GM12892 (cell line): ENCODE measurements at regions not wholly inside any gene's neighbourhood (a gene's known extent, or its start where the extent isn't known, plus 50 kb on each side); places are given as distances from the start of the nearest gene placed in this dataset.

ENCODE experiments used
- DNase-seq: peaks from one replicate; pipeline ENCODE4 v3.0.0; 2011; ENCODE audit not compliant: insufficient read length
- FAIRE-seq: peaks from 2 replicates; lab custom pipeline; 2011; peaks lifted over from hg19 to GRCh38; lab: Jason Lieb, UNC
- POLR2A ChIP-seq: IDR thresholded peaks from 2 replicates; pipeline ENCODE4 v1.6.1; 2011; ENCODE audit warnings: low read depth, low read length, control low read depth
- POLR2AphosphoS5 ChIP-seq: IDR thresholded peaks from 2 replicates; pipeline ENCODE4 v1.6.1; 2011; ENCODE audit warnings: low read depth, low read length, control low read depth
- TAF1 ChIP-seq: IDR thresholded peaks from 2 replicates; pipeline ENCODE4 v1.6.1; 2011; ENCODE audit warnings: low read depth, mild to moderate bottlenecking, control low read depth, low read length, borderline replicate concordance

DNA sequence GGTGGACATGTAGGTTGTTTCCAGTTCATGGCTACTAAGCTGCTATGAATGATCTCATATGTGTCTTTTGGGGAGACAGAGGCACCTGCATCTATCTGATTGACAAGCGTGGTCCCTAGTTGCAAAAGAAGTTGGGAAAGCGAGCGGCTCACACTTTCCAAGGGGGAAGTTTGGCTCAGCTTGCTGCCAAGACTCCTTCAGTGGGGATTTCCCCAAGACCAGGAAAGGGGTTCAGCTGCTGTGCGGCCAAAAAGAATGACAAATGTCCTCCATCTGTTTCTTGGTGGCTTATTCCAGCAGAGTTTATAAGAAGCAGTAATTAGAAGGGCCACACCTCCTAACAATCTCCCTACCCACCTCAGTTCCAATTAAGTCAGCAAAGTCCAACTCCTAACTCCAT lies 128.5 kb upstream of the GALNT2 start:
- FAIRE-seq: no peak
- no peak for DNase-seq
- TF ChIP-seq POLR2A (no peak), TAF1 (no peak), POLR2AphosphoS5 (no peak)

- DNase-seq (no peak), FAIRE-seq (no peak)
- TF ChIP-seq POLR2A (no peak), POLR2AphosphoS5 (no peak), TAF1 (no peak)
Observed at GRCh38 chr1:229940684-229941083, 126.4 kb upstream of the GALNT2 start.

DNA sequence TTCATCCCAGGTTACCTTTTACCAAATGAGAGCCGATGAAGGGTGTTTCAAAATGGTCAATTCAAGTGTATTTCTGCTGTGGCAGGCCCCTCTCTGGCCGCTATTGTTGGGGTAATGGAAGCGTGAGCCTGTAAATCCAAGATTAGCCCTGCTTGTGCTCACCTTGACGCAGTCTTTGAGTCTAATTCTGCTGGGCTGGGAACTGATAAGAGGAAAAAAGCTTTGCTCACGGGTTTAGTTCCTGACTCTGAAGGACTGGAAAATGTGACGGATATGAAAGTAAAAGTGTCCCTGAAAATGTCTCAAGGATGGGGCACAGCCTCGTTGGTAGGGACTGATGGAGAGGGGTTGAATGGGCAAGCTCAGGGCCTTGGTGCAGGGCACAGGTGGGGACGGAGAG lies 125.9 kb upstream of the GALNT2 start:
- DNase-seq: no peak
- no peak for FAIRE-seq
- TF ChIP-seq POLR2AphosphoS5: no peak
- TF ChIP-seq POLR2A: no peak
- no peak for TF ChIP-seq TAF1

- no peak for FAIRE-seq
- no peak for TF ChIP-seq POLR2A
- no peak for TF ChIP-seq TAF1
- TF ChIP-seq POLR2AphosphoS5: no peak
Observed at GRCh38 chr1:229941831-229942230, 125.2 kb upstream of the GALNT2 start.

GRCh38 chr1:229942501-229942900 lies 124.5 kb upstream of the GALNT2 start:
- FAIRE-seq (no peak), DNase-seq (no peak)
- TF ChIP-seq POLR2A (no peak), TAF1 (no peak), POLR2AphosphoS5 (no peak)

More at GRCh38 chr1:229941831-229942230, 125.2 kb upstream of the GALNT2 start:
- no peak for DNase-seq

DNA sequence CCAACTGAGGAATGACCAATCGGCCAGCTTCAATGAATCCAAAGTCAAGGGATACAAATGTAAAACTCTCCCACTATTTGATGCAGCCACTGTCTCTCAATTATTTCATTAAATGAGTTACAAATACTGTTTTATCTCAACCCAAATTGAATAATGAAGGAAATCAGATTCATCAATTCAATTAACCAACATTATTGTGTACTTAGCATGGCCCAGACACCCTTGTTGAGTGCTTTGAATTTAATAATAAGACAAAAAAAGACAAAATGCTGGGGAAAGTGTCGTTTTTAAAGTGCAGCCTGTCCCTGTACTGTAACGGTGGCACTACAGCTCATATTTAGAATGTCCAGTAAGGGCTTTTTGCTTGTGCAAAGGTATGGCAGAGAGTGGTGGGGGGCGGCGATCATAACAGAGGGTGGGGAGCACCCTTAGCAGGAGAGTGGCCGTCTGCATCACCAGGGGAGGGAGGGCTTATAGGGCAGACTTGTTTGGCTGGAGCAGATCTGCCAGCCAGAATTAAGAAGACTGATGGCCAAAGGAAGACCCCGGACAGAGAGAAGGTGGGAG lies 123.8 kb upstream of the GALNT2 start:
- DNase-seq: no peak

GRCh38 chr1:229943988-229944743 lies 122.9 kb upstream of the GALNT2 start:
- DNase-seq (no peak), FAIRE-seq (no peak)
- TF ChIP-seq POLR2AphosphoS5 (no peak), POLR2A (no peak), TAF1 (no peak)

More for the DNA sequence above, 123.8 kb upstream of the GALNT2 start:
- no peak for FAIRE-seq
- no peak for TF ChIP-seq TAF1
- no peak for TF ChIP-seq POLR2AphosphoS5
- no peak for TF ChIP-seq POLR2A

DNA sequence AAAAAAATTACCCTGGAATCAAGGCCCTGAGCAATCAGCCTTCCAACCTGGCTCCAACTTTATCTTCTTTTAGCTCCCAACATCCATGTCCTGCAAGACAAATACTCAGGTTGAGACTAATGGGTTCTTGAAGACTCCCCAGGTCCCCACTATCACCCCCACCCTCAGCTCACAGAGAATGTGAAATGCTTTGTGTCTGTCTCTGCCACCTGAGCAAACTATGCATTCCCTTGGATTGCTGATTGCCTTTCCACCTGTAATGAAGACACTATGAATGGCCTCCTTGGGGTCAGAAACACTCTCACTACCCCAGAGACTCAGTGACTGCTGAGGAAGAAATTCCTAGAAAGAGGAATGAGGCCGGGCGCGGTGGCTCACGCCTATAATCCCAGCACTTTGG lies 121.2 kb upstream of the GALNT2 start:
- FAIRE-seq (no peak), DNase-seq (no peak)
- TF ChIP-seq POLR2A (no peak), POLR2AphosphoS5 (no peak), TAF1 (no peak)

GRCh38 chr1:229947968-229948367 lies 119.1 kb upstream of the GALNT2 start:
- TF ChIP-seq TAF1 (no peak), POLR2A (no peak), POLR2AphosphoS5 (no peak)
- DNase-seq (no peak), FAIRE-seq (no peak)

DNA sequence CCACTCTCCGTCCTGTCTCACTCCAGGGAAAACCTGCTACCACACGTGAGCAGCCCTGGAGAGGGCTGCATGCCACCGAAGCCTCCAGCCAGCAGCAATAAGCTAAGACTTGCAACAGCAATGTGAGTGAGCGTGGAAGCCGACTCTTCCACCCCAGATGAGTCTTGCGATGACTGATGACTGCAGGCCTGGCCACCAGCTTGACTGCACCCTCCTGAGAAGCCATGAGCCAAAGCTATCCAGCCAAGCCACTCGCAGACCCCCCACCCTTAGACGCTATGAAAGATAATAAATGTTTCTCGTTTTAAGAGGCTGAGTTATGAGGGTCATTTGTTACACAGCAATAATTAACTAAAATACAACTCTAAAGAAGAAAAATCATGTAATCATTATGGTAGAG lies 118.6 kb upstream of the GALNT2 start:
- no peak for FAIRE-seq
- TF ChIP-seq POLR2A (no peak), TAF1 (no peak), POLR2AphosphoS5 (no peak)
- no peak for DNase-seq

GRCh38 chr1:229949500-229949899 lies 117.5 kb upstream of the GALNT2 start:
- no peak for DNase-seq
- TF ChIP-seq POLR2AphosphoS5 (no peak), POLR2A (no peak), TAF1 (no peak)
- FAIRE-seq: no peak

GRCh38 chr1:229950020-229950419 lies 117.0 kb upstream of the GALNT2 start:
- FAIRE-seq (no peak), DNase-seq (no peak)
- no peak for TF ChIP-seq POLR2AphosphoS5
- TF ChIP-seq TAF1: no peak
- no peak for TF ChIP-seq POLR2A

DNA sequence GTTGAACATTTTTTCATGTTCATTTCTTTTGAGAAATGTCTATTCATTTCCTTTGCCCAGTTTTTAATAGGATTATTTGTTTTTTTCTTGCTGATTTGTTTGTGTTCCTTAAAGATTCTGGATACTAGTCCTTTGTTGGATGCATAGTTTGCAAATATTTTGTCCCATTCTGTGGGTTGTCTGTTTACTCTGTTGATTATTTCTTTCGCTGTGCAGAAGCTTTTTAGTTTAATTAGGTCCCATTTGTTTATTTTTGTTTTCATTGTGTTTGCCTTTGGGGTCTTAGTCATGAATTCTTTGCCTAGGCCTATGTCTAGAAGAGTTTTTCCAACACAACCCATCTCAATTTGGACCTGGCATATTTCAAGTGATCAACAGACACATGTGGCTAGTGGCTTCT lies 116.1 kb upstream of the GALNT2 start:
- TF ChIP-seq POLR2A (no peak), POLR2AphosphoS5 (no peak), TAF1 (no peak)
- FAIRE-seq (no peak), DNase-seq (no peak)
